Ovary (tissue), 7 donors: ENCODE measurements at regions not wholly inside any gene's neighbourhood (a gene's known extent, or its start where the extent isn't known, plus 50 kb on each side); places are given as distances from the start of the nearest gene placed in this dataset.

ENCODE experiments used
- DNase-seq, 5 donors: peaks; one replicate each; pipeline ENCODE4 v3.0.0-alpha.2; 2019 to 2020
- H3K27ac ChIP-seq, 2 donors: fragments of 200-600 bp; one replicate each; pipeline versions ENCODE4 v1.5.1 to v1.8.0; 2019 to 2022
- H3K27me3 ChIP-seq: fragments of 200-600 bp; one replicate; pipeline ENCODE4 v1.8.0; 2022
- H3K36me3 ChIP-seq: fragments of 200-600 bp; sonication (generic); one replicate; pipeline ENCODE4 v1.5.1; 2019
- H3K4me1 ChIP-seq: one replicate; pipeline ENCODE4 v1.8.1; 2013; ENCODE audit warnings: mild to moderate bottlenecking, moderate library complexity; ENCODE audit not compliant: insufficient read depth
- H3K4me3 ChIP-seq: fragments of 200-600 bp; sonication (generic); one replicate; pipeline ENCODE4 v1.5.1; 2017
- H3K9me3 ChIP-seq, 2 donors: fragments of 200-600 bp in 1 of 2; sonication (generic) in 1 of 2; one replicate each; pipeline versions ENCODE4 v1.5.1 to v1.8.1; 2013 to 2019; ENCODE audit warnings: mild to moderate bottlenecking in 1 of 2, moderate library complexity in 1 of 2
- EP300 ChIP-seq: sonication (generic); formaldehyde crosslinking; IDR thresholded peaks from one replicate; pipeline ENCODE4 v1.6.1; 2017; ENCODE audit warnings: antibody characterized with exemption
- POLR2A ChIP-seq: fragments of 450-650 bp; IDR thresholded peaks from one replicate; pipeline ENCODE4 v1.6.1; 2017; ENCODE audit warnings: antibody characterized with exemption, mild to moderate bottlenecking, moderate library complexity
- WGBS, 3 donors: extraction: QIAGEN DNeasy Blood & Tissue Kit in 1 of 3; methylation state at CpG; one replicate each; pipeline versions ENCODE4 v1.1.5 to v1.1.7; 2013 to 2017; 5-methylcytosine and 5-hydroxymethylcytosine counted together
- intact Hi-C, 4 donors: fragments of 100-400 bp; cut with DNase I; formaldehyde crosslinking; loops; one replicate each; pipeline versions ENCODE4 v1.11.0 to v1.15.1; 2022 to 2023
- TF ChIP-seq, protein P1 (sequence below), 3 donors: fragments of 450-650 bp in 2 of 3; fragments of 200-600 bp in 1 of 3; IDR thresholded peaks; one replicate each; pipeline versions ENCODE4 v1.5.1 to v1.8.0; 2016 to 2022; ENCODE audit warnings: antibody characterized with exemption in 3 of 3, mild to moderate bottlenecking in 1 of 3
- donor health status: DM: no; HTN: no; CAD: no; lungs with moderate emphysema.
- donor health status: DM: no; HTN: no; CAD: no.
- donor health status: Bipolar disorder and iron deficiency.
- donor health status: DM: no; HTN: no; CAD: no.
- donor health status: DM: yes; HTN: yes; CAD: no.

DNA sequence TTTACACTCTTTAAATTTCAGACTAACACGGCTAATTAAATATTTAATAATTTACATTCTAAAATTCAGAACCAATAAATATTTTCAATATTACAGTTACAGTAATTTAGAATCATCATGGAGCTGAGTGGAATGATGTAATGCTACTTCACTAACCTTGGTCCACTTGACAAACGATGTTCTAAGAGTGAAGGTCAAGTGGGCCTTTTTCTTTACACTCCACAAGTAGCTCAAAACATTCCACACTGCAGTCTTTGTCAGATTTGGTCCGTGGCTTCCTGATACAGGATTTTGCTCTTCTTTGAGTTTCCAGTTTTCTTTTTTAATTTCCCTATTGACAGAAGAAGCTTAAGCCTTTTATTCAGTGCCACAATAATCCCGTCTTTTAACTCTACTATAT, 164.6 kb upstream of the NRIP1 start:
- 55 to 69% (median 59%) methylated on average over 4 of the region's 4 CpGs for WGBS, 3 donors

DNA sequence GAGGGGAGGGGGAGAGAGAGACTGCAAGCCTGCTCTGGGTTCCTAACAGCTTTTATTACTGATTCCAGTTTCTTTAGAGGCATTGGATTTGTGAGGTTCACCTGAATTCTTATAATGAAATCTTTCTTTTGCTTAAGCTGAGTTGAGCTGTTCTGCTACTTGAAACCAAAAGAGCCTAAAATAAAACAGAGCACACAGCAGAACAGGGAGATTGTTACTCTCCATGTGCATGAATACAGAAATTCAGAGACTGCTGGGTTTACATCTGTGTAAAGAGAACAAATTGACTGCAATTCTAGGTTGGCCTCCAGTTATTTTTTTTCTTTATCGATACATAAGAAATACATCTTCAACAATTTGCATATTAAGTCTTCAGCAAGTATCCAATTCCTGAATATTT, 168.8 kb upstream of the NRIP1 start:
- no peaks in the 10 kb centered on the region for H3K36me3 ChIP-seq
- no peaks in the 10 kb centered on the region for H3K27me3 ChIP-seq
- H3K4me1 ChIP-seq: no peaks in the 10 kb centered on the region
- H3K27ac ChIP-seq: no peak overlapping the region
- TF ChIP-seq, protein P1, sequence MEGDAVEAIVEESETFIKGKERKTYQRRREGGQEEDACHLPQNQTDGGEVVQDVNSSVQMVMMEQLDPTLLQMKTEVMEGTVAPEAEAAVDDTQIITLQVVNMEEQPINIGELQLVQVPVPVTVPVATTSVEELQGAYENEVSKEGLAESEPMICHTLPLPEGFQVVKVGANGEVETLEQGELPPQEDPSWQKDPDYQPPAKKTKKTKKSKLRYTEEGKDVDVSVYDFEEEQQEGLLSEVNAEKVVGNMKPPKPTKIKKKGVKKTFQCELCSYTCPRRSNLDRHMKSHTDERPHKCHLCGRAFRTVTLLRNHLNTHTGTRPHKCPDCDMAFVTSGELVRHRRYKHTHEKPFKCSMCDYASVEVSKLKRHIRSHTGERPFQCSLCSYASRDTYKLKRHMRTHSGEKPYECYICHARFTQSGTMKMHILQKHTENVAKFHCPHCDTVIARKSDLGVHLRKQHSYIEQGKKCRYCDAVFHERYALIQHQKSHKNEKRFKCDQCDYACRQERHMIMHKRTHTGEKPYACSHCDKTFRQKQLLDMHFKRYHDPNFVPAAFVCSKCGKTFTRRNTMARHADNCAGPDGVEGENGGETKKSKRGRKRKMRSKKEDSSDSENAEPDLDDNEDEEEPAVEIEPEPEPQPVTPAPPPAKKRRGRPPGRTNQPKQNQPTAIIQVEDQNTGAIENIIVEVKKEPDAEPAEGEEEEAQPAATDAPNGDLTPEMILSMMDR (IDR thresholded peaks at IDR 0.05): no peak
- no peak for TF ChIP-seq POLR2A
- TF ChIP-seq EP300: no peak
- 98 to 100% (median 99%) methylated on average over 1 of the region's 1 CpG for WGBS, 3 donors
- no peak for DNase-seq
- H3K9me3 ChIP-seq: no peaks in the 10 kb centered on the region
- intact Hi-C loops: no loop called here
- H3K4me3 ChIP-seq: no peak overlapping the region

More for the DNA sequence above, 164.6 kb upstream of the NRIP1 start:
- H3K4me3 ChIP-seq: no peak overlapping the region
- H3K27ac ChIP-seq: no peak overlapping the region
- no peak for DNase-seq
- no peaks in the 10 kb centered on the region for H3K4me1 ChIP-seq
- no peaks in the 10 kb centered on the region for H3K27me3 ChIP-seq
- no peaks in the 10 kb centered on the region for H3K36me3 ChIP-seq
- no peaks in the 10 kb centered on the region for H3K9me3 ChIP-seq
- TF ChIP-seq POLR2A (no peak), EP300 (no peak)
- intact Hi-C loops: no loop called here

DNA sequence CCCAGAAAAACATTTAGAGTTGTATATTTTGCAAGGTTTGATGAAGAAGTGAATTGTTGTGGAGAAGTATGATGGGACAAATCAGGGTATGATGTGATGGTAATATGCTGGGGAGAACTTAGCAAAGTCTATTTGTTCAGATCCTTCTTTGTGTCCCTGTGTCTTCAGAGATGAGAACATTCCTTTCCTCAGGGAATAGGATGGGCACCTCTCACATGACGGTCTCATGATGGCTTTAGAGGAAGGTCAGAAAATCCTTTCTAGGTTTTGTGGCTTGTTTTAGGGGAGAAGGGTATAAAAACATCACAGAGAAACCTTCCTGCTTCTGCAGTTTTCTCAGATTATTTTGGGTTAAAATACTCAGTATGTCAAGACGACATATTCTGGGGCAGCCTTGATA, 171.3 kb upstream of the NRIP1 start:
- no peak for TF ChIP-seq EP300
- TF ChIP-seq POLR2A: no peak
- TF ChIP-seq, protein P1 (IDR thresholded peaks at IDR 0.05): no peak
- no peaks in the 10 kb centered on the region for H3K36me3 ChIP-seq
- no peak overlapping the region for H3K4me3 ChIP-seq
- no peaks in the 10 kb centered on the region for H3K4me1 ChIP-seq
- H3K27ac ChIP-seq: no peak overlapping the region
- no peaks in the 10 kb centered on the region for H3K9me3 ChIP-seq
- intact Hi-C loops: no loop called here
- 65 to 93% (median 86%) methylated on average over 2 of the region's 2 CpGs for WGBS, 3 donors
- DNase-seq: no peak
- no peaks in the 10 kb centered on the region for H3K27me3 ChIP-seq

DNA sequence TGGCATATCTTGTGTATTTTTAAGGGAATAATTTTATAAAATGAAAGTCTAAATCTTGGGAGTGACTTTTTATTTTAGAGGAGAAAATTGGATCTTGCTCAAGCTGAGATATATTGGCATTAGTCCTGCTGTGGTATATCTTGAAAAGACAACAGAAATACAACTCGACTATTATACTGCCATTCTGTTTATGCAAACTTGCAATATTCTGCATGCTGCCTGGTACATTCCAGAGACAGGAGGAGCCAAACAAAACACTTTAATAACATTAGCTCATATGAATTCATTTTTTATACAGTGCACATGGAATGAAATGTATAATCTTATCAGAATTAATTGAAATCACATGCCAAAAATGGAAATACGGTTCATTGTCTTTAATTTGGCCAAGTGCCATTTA, 176.0 kb upstream of the NRIP1 start:
- no peak for TF ChIP-seq EP300
- TF ChIP-seq POLR2A: no peak
- TF ChIP-seq, protein P1 (IDR thresholded peaks at IDR 0.05): no peak
- Histone ChIP-seq H3K27ac (no peak overlapping the region), H3K4me3 (no peak overlapping the region), H3K9me3 (no peaks in the 10 kb centered on the region), H3K27me3 (no peaks in the 10 kb centered on the region), H3K4me1 (no peaks in the 10 kb centered on the region), H3K36me3 (no peaks in the 10 kb centered on the region)
- DNase-seq: no peak
- intact Hi-C loops: no loop called here
- 5 to 10% (median 6%) methylated on average over 2 of the region's 2 CpGs for WGBS, 3 donors

DNA sequence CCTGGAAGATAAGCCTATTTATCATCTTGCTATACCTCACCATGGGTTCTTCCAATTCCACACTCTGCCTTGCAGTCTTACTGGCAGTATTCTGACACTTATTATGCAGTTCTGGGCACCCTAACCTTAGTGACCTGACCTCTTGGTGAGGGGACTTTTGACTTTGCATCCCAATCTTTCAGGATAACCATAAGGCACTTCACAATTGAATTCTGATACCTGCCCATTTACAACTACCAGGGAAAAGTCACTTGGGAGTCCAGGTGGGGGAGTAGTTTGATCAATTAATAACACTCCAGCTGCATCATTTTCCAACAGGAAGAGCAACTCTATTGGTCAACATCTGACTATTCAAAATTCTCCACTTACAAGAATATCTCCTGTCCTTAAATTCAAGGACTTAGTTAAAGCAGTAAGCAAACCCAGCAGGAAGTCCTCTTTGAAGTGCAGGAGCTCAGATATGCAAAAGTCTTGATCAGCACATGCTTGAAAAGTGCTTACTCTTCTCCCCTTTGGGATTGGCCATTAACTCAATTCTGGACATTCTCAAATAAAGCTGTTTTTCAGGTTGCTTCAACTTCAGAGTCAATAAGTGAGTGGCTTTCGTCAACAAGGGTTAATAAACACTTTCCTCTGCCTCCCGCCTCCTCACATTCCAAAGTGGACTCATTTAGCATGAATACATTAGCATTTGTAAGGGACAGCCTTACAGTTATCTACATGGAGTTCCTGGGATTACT, 177.4 kb upstream of the NRIP1 start:
- H3K27me3 ChIP-seq: no peaks in the 10 kb centered on the region
- no peaks in the 10 kb centered on the region for H3K36me3 ChIP-seq
- DNase-seq: no peak
- H3K9me3 ChIP-seq: no peaks in the 10 kb centered on the region
- WGBS, 3 donors: 88 to 95% (median 91%) methylated on average over 2 of the region's 2 CpGs
- no peak overlapping the region for H3K27ac ChIP-seq
- no peaks in the 10 kb centered on the region for H3K4me1 ChIP-seq
- intact Hi-C loops: no loop called here
- no peak overlapping the region for H3K4me3 ChIP-seq
- TF ChIP-seq POLR2A: no peak
- TF ChIP-seq, protein P1 (IDR thresholded peaks at IDR 0.05): no peak
- no peak for TF ChIP-seq EP300
